ENCODE measurements at regions not wholly inside any gene's neighbourhood (a gene's known extent, or its start where the extent isn't known, plus 50 kb on each side); places are given as distances from the start of the nearest gene placed in this dataset.

GRCh38 chr16:64403352-64403751, 718.5 kb downstream of the CDH11 start:
- TF ChIP-seq, protein P1, sequence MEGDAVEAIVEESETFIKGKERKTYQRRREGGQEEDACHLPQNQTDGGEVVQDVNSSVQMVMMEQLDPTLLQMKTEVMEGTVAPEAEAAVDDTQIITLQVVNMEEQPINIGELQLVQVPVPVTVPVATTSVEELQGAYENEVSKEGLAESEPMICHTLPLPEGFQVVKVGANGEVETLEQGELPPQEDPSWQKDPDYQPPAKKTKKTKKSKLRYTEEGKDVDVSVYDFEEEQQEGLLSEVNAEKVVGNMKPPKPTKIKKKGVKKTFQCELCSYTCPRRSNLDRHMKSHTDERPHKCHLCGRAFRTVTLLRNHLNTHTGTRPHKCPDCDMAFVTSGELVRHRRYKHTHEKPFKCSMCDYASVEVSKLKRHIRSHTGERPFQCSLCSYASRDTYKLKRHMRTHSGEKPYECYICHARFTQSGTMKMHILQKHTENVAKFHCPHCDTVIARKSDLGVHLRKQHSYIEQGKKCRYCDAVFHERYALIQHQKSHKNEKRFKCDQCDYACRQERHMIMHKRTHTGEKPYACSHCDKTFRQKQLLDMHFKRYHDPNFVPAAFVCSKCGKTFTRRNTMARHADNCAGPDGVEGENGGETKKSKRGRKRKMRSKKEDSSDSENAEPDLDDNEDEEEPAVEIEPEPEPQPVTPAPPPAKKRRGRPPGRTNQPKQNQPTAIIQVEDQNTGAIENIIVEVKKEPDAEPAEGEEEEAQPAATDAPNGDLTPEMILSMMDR (IDR thresholded peaks at IDR 0.05), result no peak

DNA sequence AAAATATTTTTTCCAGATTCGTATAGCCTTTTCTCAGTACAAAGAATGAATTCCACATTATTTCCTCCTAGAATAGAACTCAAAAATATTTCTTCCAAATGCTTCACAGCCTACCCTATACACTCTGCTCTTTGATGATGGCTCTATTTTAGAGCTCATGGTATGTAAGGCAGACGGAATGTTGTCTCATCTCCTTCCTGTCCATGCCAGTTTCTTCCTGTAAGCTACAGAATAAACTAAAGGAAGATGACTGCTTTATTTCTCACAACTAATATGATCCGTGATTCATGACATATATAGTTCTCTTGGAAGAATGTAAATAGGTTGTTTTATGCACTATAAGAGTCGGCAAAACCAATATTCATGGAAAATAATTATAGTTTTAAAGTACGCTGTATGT, 723.1 kb downstream of the CDH11 start:
- H3K4me3 Mint-ChIP-seq (ENCODE audit: unreplicated experiment), result no peak overlapping the region
- TF ChIP-seq, protein P1 (IDR thresholded peaks at IDR 0.05), result no peak
- H3K27me3 Mint-ChIP-seq (ENCODE audit: unreplicated experiment), result no peaks in the 10 kb centered on the region
- no peaks in the 10 kb centered on the region for H3K36me3 Mint-ChIP-seq (ENCODE audit: unreplicated experiment)
- no peaks in the 10 kb centered on the region for H3K9me3 Mint-ChIP-seq (ENCODE audit: unreplicated experiment)
- DNase-seq (ENCODE audit: extremely low spot score, unreplicated experiment), result no peak
- peak overlapping the region; percentile 67 for H3K27ac Mint-ChIP-seq (ENCODE audit: unreplicated experiment)
- peaks cover 19% of the 10 kb centered on the region for H3K4me1 Mint-ChIP-seq (ENCODE audit: unreplicated experiment)

More at GRCh38 chr16:64403352-64403751, 718.5 kb downstream of the CDH11 start:
- H3K4me1 Mint-ChIP-seq (ENCODE audit: unreplicated experiment), result peaks cover 14% of the 10 kb centered on the region
- no peaks in the 10 kb centered on the region for H3K9me3 Mint-ChIP-seq (ENCODE audit: unreplicated experiment)
- H3K4me3 Mint-ChIP-seq (ENCODE audit: unreplicated experiment), result no peak overlapping the region
- H3K36me3 Mint-ChIP-seq (ENCODE audit: unreplicated experiment), result peaks cover 2% of the 10 kb centered on the region
- H3K27ac Mint-ChIP-seq (ENCODE audit: unreplicated experiment), result no peak overlapping the region
- H3K27me3 Mint-ChIP-seq (ENCODE audit: unreplicated experiment), result no peaks in the 10 kb centered on the region
- no peak for DNase-seq (ENCODE audit: extremely low spot score, unreplicated experiment)

DNA sequence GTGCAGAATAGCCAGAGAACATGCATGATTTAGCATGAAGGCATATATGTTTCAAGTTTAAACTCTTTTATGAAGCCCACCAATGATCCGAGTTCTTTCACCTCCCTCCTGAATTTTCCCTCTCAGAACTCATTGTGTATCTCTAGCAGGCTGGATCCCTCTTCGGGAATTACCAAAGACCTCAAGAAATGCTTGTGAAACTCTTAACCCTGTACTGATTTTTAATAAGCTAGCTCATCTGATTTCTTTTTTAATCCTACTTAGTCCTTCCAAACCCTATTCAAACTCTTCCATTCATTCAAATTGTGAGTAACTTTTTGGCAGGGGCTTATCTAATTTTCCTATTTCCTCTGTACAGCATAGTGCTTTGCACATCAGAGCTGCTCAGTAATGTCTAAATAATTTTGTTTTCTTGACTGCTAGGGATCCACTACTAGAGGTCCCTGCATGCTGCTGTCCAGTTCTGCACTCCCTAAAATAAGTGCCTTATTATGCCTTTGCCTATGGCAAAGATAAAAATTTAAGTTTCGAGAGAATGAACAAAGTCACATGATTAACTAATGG, 723.8 kb downstream of the CDH11 start:
- no peaks in the 10 kb centered on the region for H3K9me3 Mint-ChIP-seq (ENCODE audit: unreplicated experiment)
- peak overlapping the region; percentile 67 for H3K27ac Mint-ChIP-seq (ENCODE audit: unreplicated experiment)
- DNase-seq (ENCODE audit: extremely low spot score, unreplicated experiment), result no peak
- no peaks in the 10 kb centered on the region for H3K27me3 Mint-ChIP-seq (ENCODE audit: unreplicated experiment)
- H3K4me3 Mint-ChIP-seq (ENCODE audit: unreplicated experiment), result no peak overlapping the region
- TF ChIP-seq, protein P1 (IDR thresholded peaks at IDR 0.05), result no peak
- peaks cover 22% of the 10 kb centered on the region for H3K4me1 Mint-ChIP-seq (ENCODE audit: unreplicated experiment)
- H3K36me3 Mint-ChIP-seq (ENCODE audit: unreplicated experiment), result no peaks in the 10 kb centered on the region

DNA sequence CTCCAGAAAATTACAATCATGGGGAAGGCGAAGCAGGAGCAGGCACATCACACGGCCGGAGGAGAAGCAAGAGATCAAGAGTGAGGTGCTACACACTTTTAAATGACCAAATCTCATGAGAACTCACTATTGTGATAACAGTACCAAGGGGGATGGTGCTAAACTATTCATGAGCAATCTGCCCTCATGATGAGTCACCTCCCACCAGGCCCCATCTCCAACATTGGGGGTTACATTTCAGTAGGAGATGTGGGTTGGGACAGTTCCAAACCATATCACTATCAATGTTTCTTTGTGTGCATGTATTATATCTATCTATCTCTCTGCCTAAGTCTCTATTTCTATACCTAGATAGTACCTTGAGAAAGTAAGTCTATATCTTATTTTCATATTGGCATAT, 724.8 kb downstream of the CDH11 start:
- DNase-seq (ENCODE audit: extremely low spot score, unreplicated experiment), result no peak
- TF ChIP-seq, protein P1 (IDR thresholded peaks at IDR 0.05), result no peak
- H3K4me3 Mint-ChIP-seq (ENCODE audit: unreplicated experiment), result no peak overlapping the region
- H3K27ac Mint-ChIP-seq (ENCODE audit: unreplicated experiment), result no peak overlapping the region
- H3K4me1 Mint-ChIP-seq (ENCODE audit: unreplicated experiment), result peaks cover 30% of the 10 kb centered on the region
- no peaks in the 10 kb centered on the region for H3K9me3 Mint-ChIP-seq (ENCODE audit: unreplicated experiment)
- H3K27me3 Mint-ChIP-seq (ENCODE audit: unreplicated experiment), result no peaks in the 10 kb centered on the region
- H3K36me3 Mint-ChIP-seq (ENCODE audit: unreplicated experiment), result no peaks in the 10 kb centered on the region

GRCh38 chr16:64394061-64394460, 727.8 kb downstream of the CDH11 start:
- H3K9me3 Mint-ChIP-seq (ENCODE audit: unreplicated experiment), result no peaks in the 10 kb centered on the region
- TF ChIP-seq, protein P1 (IDR thresholded peaks at IDR 0.05), result no peak
- no peak overlapping the region for H3K4me3 Mint-ChIP-seq (ENCODE audit: unreplicated experiment)
- H3K4me1 Mint-ChIP-seq (ENCODE audit: unreplicated experiment), result peaks cover 54% of the 10 kb centered on the region
- no peak overlapping the region for H3K27ac Mint-ChIP-seq (ENCODE audit: unreplicated experiment)
- H3K27me3 Mint-ChIP-seq (ENCODE audit: unreplicated experiment), result no peaks in the 10 kb centered on the region
- no peaks in the 10 kb centered on the region for H3K36me3 Mint-ChIP-seq (ENCODE audit: unreplicated experiment)
- no peak for DNase-seq (ENCODE audit: extremely low spot score, unreplicated experiment)
